H1 (cell line): ENCODE measurements at regions not wholly inside any gene's neighbourhood (a gene's known extent, or its start where the extent isn't known, plus 50 kb on each side); places are given as distances from the start of the nearest gene placed in this dataset.

Experiments
- CTCF ChIA-PET: fragments of 300-600 bp; sonication (Branson Sonifier 250); formaldehyde crosslinking; loops from one replicate; lab custom pipeline; 2021; ENCODE audit not compliant: partially characterized antibody; lab: Charles Lee
- POLR2A ChIA-PET: fragments of 300-600 bp; sonication (Branson Sonifier 250); formaldehyde crosslinking; loops from one replicate; lab custom pipeline; 2021; ENCODE audit warnings: inconsistent platforms; ENCODE audit not compliant: partially characterized antibody; lab: Charles Lee
- DNase-seq, 2 experiments: peaks; one replicate each; pipeline versions ENCODE4 v3.0.0 to v3.0.0-alpha.2; 2010 to 2022; ENCODE audit warnings: low spot score in 2 of 2, low read depth in 1 of 2, mixed read lengths in 1 of 2
- FAIRE-seq: peaks from 2 replicates; lab custom pipeline; 2011; peaks lifted over from hg19 to GRCh38; lab: Jason Lieb, UNC
- H2AFZ ChIP-seq: 2 replicates; pipeline ENCODE4 v1.8.1; 2012; ENCODE audit warnings: low read length, inconsistent platforms
- H2AK5ac ChIP-seq: 2 replicates; pipeline ENCODE4 v1.6.1; 2013; ENCODE audit warnings: low read depth, low read length
- H2BK120ac ChIP-seq: replicated peaks from 2 replicates; pipeline ENCODE3; 2013; ENCODE audit warnings: low read depth, low read length, inconsistent platforms
- H2BK12ac ChIP-seq: 2 replicates; pipeline ENCODE4 v1.6.1; 2013; ENCODE audit warnings: low read depth, low read length
- H2BK15ac ChIP-seq: 2 replicates; pipeline ENCODE4 v1.6.1; 2013; ENCODE audit warnings: low read length
- H2BK20ac ChIP-seq: 2 replicates; pipeline ENCODE4 v1.6.1; 2013; ENCODE audit warnings: low read length
- H2BK5ac ChIP-seq: 2 replicates; pipeline ENCODE4 v1.6.1; 2013; ENCODE audit warnings: low read depth, low read length
- H3K14ac ChIP-seq: 2 replicates; pipeline ENCODE4 v1.6.1; 2013; ENCODE audit warnings: inconsistent platforms; ENCODE audit not compliant: insufficient read length
- H3K18ac ChIP-seq: 2 replicates; pipeline ENCODE4 v1.6.1; 2013; ENCODE audit warnings: low read length; ENCODE audit errors: extremely low read depth
- H3K23ac ChIP-seq: 2 replicates; pipeline ENCODE4 v1.6.1; 2013; ENCODE audit warnings: inconsistent platforms; ENCODE audit not compliant: insufficient read length
- H3K23me2 ChIP-seq: 2 replicates; pipeline ENCODE4 v1.6.1; 2013; ENCODE audit warnings: low read depth, low read length
- H3K27ac ChIP-seq: 2 replicates; pipeline ENCODE4 v1.6.1; 2011; ENCODE audit warnings: low read depth, low read length, inconsistent platforms
- H3K27me3 ChIP-seq, 4 experiments: replicated peaks in 1 of 4; 1 replicate in 1 of 4; 2 replicates in 3 of 4; pipeline versions ENCODE4 v1.6.1 to v1.8.1; 2011 to 2013; ENCODE audit warnings: low read length in 3 of 4, mild to moderate bottlenecking in 3 of 4, inconsistent platforms in 2 of 4, mixed read lengths in 2 of 4, moderate library complexity in 1 of 4; ENCODE audit not compliant: control insufficient read depth in 3 of 4, insufficient read depth in 3 of 4; ENCODE audit errors: extremely low read depth in 1 of 4
- H3K36me3 ChIP-seq, 4 experiments: 2 replicates each; pipeline versions ENCODE4 v1.6.1 to v1.8.1; 2011 to 2013; ENCODE audit warnings: mild to moderate bottlenecking in 4 of 4, low read length in 3 of 4, moderate library complexity in 2 of 4, control low read depth in 1 of 4, inconsistent platforms in 1 of 4; ENCODE audit not compliant: insufficient read depth in 4 of 4, control insufficient read depth in 2 of 4
- H3K4ac ChIP-seq: replicated peaks from 2 replicates; pipeline ENCODE3; 2013; ENCODE audit warnings: low read length, low read depth, mixed read lengths, inconsistent platforms; ENCODE audit not compliant: insufficient read length
- H3K4me1 ChIP-seq, 4 experiments: replicated peaks in 1 of 4; 1 replicate in 1 of 4; 2 replicates in 3 of 4; pipeline versions ENCODE4 v1.6.1 to v1.8.1; 2011 to 2013; ENCODE audit warnings: low read length in 3 of 4, inconsistent platforms in 2 of 4, mixed read lengths in 1 of 4; ENCODE audit not compliant: insufficient read depth in 4 of 4, control insufficient read depth in 3 of 4
- H3K4me2 ChIP-seq, 2 experiments: 2 replicates each; pipeline versions ENCODE4 v1.6.1 to v1.8.1; 2011 to 2013; ENCODE audit warnings: low read depth in 2 of 2, low read length in 2 of 2, control low read depth in 1 of 2, inconsistent platforms in 1 of 2, mild to moderate bottlenecking in 1 of 2; ENCODE audit not compliant: insufficient read depth in 1 of 2
- H3K4me3 ChIP-seq, 4 experiments: fragments of 200-600, 300-600 bp in 1 of 4; sonication (generic), shearing (Covaris generic), sonication (Bioruptor Twin) in 1 of 4; 2 replicates each; pipeline versions ENCODE4 v1.5.1 to v1.8.1; 2011 to 2016; ENCODE audit warnings: low read length in 4 of 4, low read depth in 3 of 4, control low read depth in 2 of 4, inconsistent platforms in 2 of 4, mild to moderate bottlenecking in 2 of 4, mixed read lengths in 1 of 4, moderate library complexity in 1 of 4; ENCODE audit not compliant: insufficient read depth in 2 of 4; ENCODE audit errors: extremely low read depth in 1 of 4
- H3K56ac ChIP-seq: replicated peaks from 2 replicates; pipeline ENCODE3; 2013; ENCODE audit warnings: low read depth, mild to moderate bottlenecking, mixed read lengths, low read length, inconsistent platforms; ENCODE audit not compliant: insufficient read length
- H3K79me1 ChIP-seq: 2 replicates; pipeline ENCODE4 v1.6.1; 2013; ENCODE audit warnings: low read depth, low read length, control low read depth
- H3K79me2 ChIP-seq, 2 experiments: 2 replicates each; pipeline versions ENCODE4 v1.6.1 to v1.8.1; 2012 to 2013; ENCODE audit warnings: low read length in 2 of 2, mild to moderate bottlenecking in 2 of 2, inconsistent platforms in 1 of 2; ENCODE audit not compliant: insufficient read depth in 2 of 2, control insufficient read depth in 1 of 2
- H3K9ac ChIP-seq, 4 experiments: replicated peaks in 1 of 4; 1 replicate in 1 of 4; 2 replicates in 3 of 4; pipeline versions ENCODE4 v1.6.1 to v1.8.1; 2011 to 2013; ENCODE audit warnings: low read depth in 3 of 4, low read length in 3 of 4, control low read depth in 2 of 4, mild to moderate bottlenecking in 2 of 4, moderate library complexity in 2 of 4, inconsistent platforms in 1 of 4; ENCODE audit errors: extremely low read depth in 1 of 4
- H3K9me3 ChIP-seq, 2 experiments: 2 replicates each; pipeline versions ENCODE4 v1.6.1 to v1.8.1; 2012 to 2013; ENCODE audit warnings: mild to moderate bottlenecking in 2 of 2, moderate library complexity in 2 of 2, control low read depth in 1 of 2, inconsistent platforms in 1 of 2, low read depth in 1 of 2, low read length in 1 of 2, mixed read lengths in 1 of 2; ENCODE audit not compliant: insufficient read depth in 2 of 2
- H4K20me1 ChIP-seq, 2 experiments: replicated peaks in 1 of 2; 2 replicates each; pipeline versions ENCODE3 to v1.8.1; 2011 to 2013; ENCODE audit warnings: inconsistent platforms in 2 of 2, low read length in 2 of 2, mild to moderate bottlenecking in 1 of 2; ENCODE audit not compliant: insufficient read depth in 2 of 2, control insufficient read depth in 1 of 2
- H4K5ac ChIP-seq: 2 replicates; pipeline ENCODE4 v1.6.1; 2013; ENCODE audit warnings: low read length, low read depth, mixed read lengths, inconsistent platforms; ENCODE audit not compliant: insufficient read length
- H4K8ac ChIP-seq: 2 replicates; pipeline ENCODE4 v1.8.0; 2013; ENCODE audit warnings: mild to moderate bottlenecking, moderate library complexity, low read length, inconsistent platforms; ENCODE audit not compliant: insufficient read depth; ENCODE audit errors: extremely low read depth
- H4K91ac ChIP-seq: replicated peaks from 2 replicates; pipeline ENCODE3; 2013; ENCODE audit warnings: low read length, mixed read lengths, inconsistent platforms; ENCODE audit not compliant: insufficient read length
- HDAC6 ChIP-seq: IDR thresholded peaks from one replicate; pipeline ENCODE4 v1.7.1; 2012; ENCODE audit warnings: low read depth, mild to moderate bottlenecking, inconsistent platforms, low read length, moderate library complexity
- PHF8 ChIP-seq: fragments of 200-600 bp; sonication (generic); conservative IDR thresholded peaks from 2 replicates; pipeline ENCODE4 v1.7.1; 2012; ENCODE audit warnings: low read depth, mild to moderate bottlenecking, inconsistent platforms, low read length, moderate library complexity
- YY1 ChIP-seq: IDR thresholded peaks from 2 replicates; pipeline ENCODE4 v1.6.1; 2011; ENCODE audit warnings: low read depth, mild to moderate bottlenecking, low read length
- WGBS, 2 experiments: shearing (Covaris generic) in 1 of 2; methylation state at CpG; one replicate each; pipeline versions ENCODE4 v1.1.6 to v1.1.7; 2013 to 2015; ENCODE audit warnings: low lambda C conversion rate in 2 of 2, mixed read lengths in 2 of 2, inconsistent platforms in 1 of 2, low coverage in 1 of 2, missing lambda C conversion rate in 1 of 2; ENCODE audit not compliant: insufficient replicate concordance in 2 of 2, insufficient coverage in 1 of 2, insufficient read length in 1 of 2; ENCODE audit errors: extremely low coverage in 1 of 2, missing lambda C conversion rate in 1 of 2; 5-methylcytosine and 5-hydroxymethylcytosine counted together
- TF ChIP-seq, protein P1 (sequence below): IDR thresholded peaks from 2 replicates; pipeline ENCODE4 v1.6.1; 2011; ENCODE audit warnings: low read depth, mild to moderate bottlenecking, low read length; ENCODE audit not compliant: insufficient read depth
- TF ChIP-seq, protein P2 (sequence below): IDR thresholded peaks from 2 replicates; pipeline ENCODE4 v1.6.1; 2012; ENCODE audit warnings: inconsistent platforms

- Histone ChIP-seq H4K20me1 (no peaks in the 10 kb centered on the region), H3K4me2 (no peak overlapping the region), H3K14ac (no peak overlapping the region), H3K36me3 (no peaks in the 10 kb centered on the region), H2BK12ac (no peak overlapping the region), H3K79me1 (no peaks in the 10 kb centered on the region), H3K27ac (no peak overlapping the region), H3K23ac (no peak overlapping the region), H3K4me3 (no peak overlapping the region), H3K18ac (no peak overlapping the region), H3K27me3 (no peaks in the 10 kb centered on the region), H3K9me3 (no peaks in the 10 kb centered on the region), H2AK5ac (no peak overlapping the region), H4K91ac (no peak overlapping the region), H4K5ac (no peak overlapping the region), H2BK5ac (no peak overlapping the region), H3K4me1 (no peaks in the 10 kb centered on the region; a peak in 1 of 7 replicates), H3K23me2 (no peaks in the 10 kb centered on the region), H3K56ac (no peak overlapping the region), H2BK15ac (no peak overlapping the region), H4K8ac (no peak overlapping the region), H3K4ac (no peak overlapping the region), H2BK20ac (no peak overlapping the region), H3K9ac (no peak overlapping the region), H2AFZ (peak overlapping the region; percentile 91; the same call in 1 of the 2 replicates), H3K79me2 (no peaks in the 10 kb centered on the region), H2BK120ac (no peak overlapping the region)
- 94% methylated on average over 14 of the region's 14 CpGs; no CpG with 5 or more reads in 1 of the 2 experiments for WGBS, 2 experiments
- TF ChIP-seq YY1 (no peak), HDAC6 (no peak), PHF8 (no peak)
- TF ChIP-seq, protein P1, sequence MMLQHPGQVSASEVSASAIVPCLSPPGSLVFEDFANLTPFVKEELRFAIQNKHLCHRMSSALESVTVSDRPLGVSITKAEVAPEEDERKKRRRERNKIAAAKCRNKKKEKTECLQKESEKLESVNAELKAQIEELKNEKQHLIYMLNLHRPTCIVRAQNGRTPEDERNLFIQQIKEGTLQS: no peak
- TF ChIP-seq, protein P2, sequence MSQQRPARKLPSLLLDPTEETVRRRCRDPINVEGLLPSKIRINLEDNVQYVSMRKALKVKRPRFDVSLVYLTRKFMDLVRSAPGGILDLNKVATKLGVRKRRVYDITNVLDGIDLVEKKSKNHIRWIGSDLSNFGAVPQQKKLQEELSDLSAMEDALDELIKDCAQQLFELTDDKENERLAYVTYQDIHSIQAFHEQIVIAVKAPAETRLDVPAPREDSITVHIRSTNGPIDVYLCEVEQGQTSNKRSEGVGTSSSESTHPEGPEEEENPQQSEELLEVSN: no peak
- DNase-seq: no peak
- CTCF ChIA-PET: interaction anchor here (0.9 to 1.6 kb wide), 2 partner anchors 18 to 107 kb away, joined by 3 to 5 read pairs; no protein-coding TSS in a partner anchor
- no peak for FAIRE-seq
- POLR2A ChIA-PET: no interaction called here
Measured at GRCh38 chr10:3350617-3351258, 178.2 kb upstream of the PITRM1 start.
